SHP77 treated with DMSO at 0.1 percent for 48 hours (cell line): ENCODE measurements at regions not wholly inside any gene's neighbourhood (a gene's known extent, or its start where the extent isn't known, plus 50 kb on each side); places are given as distances from the start of the nearest gene placed in this dataset.
"Not testable (repeated sequence)": the region's sequence is repeated elsewhere in the genome, so short reads cannot be mapped to it uniquely, and the experiment has no call there.

Experiments
- DNase-seq: peaks from one replicate; lab custom pipeline; 2025; lab: John Stamatoyannopoulos, UW

GRCh38 chr20:30508382-30508781, 749.1 kb upstream of the DEFB115 start:
- DNase-seq, result not testable (repeated sequence)

GRCh38 chr20:30511322-30512030, 746.0 kb upstream of the DEFB115 start:
- no peak for DNase-seq

DNA sequence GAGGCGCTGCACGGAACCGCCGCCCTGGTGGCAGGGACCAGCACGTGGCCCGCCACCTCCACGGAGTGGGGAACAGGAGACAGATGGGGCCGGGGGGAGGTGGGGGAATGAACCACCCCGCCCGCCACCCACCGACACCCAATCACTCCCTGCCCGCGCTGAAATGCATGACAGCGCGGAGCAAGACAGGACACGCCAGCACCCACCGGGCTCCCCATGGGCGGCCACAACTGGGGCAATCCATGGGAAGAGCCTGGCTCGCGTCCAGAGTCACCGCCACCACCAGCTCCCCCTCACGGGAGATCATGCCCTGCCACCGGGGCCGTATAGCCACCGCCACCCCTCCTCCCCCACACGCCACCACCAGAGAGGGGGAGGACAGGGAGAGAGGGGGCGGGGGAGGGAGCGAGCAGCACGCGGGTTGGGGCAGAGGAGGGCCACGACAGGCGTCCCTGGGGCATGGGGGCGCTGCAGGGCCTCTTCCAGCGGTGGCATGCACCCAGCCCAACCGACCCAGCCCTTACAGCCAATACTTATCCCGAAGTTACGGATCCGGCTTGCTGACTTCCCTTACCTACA, 744.3 kb upstream of the DEFB115 start:
- DNase-seq, result no peak

DNA sequence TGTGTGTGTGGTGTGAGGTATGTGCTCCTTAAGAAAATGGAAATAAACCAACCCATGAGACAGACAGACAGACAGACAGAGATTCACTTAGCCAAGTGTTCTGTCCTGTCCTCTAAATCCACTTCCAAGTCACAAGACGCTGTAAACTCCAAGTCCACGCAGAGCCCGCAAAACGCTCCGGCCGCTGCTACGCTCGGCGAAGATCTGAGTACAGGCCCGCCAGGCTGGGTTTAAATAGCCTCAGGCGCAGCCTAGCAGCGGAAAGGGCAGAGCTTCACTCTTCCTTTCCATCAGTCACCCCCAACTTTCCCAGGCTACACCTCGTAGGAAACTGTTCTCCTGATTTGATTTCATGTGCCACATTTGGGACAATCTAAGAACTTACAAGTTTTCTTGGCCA, 741.5 kb upstream of the DEFB115 start:
- DNase-seq, result not testable (repeated sequence)

- DNase-seq, result not testable (repeated sequence)
Measured at GRCh38 chr20:30518906-30519305, 738.6 kb upstream of the DEFB115 start.

GRCh38 chr20:30521686-30522415, 735.6 kb upstream of the DEFB115 start:
- not testable (repeated sequence) for DNase-seq

DNA sequence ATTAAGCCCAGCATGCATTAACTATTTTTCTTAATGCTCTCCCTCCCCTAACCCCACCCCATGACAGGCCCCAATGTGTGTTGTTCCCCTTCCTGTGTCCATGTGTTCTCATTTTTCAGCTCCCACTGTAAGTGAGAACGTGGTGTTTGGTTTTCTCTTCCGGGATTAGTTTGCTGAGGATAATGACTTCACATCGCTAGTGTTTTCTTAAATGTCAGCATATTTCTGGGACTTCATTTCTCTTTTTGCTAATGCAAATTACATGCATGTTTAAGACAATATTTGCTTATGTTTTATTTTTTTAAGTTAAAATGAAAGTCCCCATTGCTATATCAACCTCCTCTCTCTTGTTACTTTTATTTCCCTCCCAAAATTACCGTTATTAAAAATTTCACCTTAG, 733.3 kb upstream of the DEFB115 start:
- DNase-seq, result not testable (repeated sequence)

DNA sequence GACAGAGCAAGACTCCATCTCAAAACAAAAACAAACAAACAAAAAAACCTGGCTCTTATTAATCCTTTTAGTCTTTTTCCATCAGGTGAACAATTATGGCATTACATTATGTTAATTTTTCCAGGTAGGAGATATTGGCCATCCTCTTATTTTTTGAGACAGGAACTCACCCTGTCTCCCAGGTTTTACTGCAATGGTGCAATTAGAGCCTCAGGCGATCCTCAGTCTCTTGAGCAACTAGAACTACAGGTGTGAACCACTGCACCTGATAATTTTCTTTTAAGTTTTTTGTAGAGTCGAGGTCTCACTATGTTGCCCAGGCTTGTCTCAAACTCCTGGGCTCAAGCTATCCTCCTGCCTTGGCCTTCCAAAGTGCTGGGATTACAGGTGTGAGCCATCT, 732.7 kb upstream of the DEFB115 start:
- DNase-seq, result not testable (repeated sequence)

GRCh38 chr20:30533653-30534052, 723.8 kb upstream of the DEFB115 start:
- not testable (repeated sequence) for DNase-seq

GRCh38 chr20:30537459-30537858, 720.0 kb upstream of the DEFB115 start:
- not testable (repeated sequence) for DNase-seq

DNA sequence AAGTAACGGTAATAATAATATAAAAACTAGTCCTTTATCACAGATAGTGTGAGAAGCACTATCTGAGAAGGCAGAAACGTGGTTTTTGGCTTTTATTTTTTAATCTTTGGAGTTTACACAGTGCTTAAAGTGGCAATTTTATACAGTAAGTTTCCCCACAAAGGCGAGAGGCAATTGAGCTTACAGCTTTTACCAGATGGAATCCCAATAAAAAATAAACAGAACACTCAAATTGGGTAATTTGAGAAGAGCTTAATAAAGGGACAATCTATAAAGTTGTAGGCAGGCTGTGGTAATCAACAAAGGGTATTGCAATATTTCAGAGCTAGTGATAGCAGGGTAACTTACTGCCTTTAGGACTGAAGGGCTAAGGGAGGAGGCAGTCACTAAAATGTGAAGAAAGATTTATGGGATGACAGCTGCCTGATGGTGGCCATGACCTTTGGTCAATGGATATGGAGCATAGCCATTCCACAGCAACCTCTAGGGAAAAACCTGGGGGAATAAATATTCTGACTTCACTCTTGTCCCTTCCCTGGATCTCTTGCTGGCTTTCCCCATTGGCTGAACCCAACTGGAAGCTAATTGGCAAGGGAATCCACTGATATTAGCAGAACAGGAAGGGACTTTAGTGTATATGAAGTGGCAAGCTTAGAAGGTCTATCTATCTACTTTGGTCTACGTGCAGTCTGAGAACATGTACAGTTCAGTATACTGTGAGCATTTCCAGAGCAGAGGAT, 717.0 kb upstream of the DEFB115 start:
- DNase-seq, result not testable (repeated sequence)

DNA sequence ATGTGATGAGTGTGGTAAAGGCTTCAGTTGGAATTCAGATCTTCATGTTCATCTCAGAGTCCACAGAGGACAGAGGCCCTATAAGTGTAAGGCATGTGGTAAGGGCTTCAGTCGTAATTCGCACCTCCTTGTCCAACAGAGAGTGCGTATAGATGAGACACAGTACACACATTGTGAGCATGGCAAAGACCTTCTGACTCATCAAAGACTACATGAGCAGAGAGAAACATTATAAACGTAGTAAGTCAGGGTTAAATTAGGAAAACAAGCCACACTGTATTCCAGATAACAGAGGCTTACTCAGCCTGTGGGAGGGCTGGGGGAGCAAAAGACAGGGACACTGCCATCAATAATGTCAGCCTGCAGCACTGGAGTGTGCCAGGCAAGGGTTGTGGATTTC, 706.2 kb upstream of the DEFB115 start:
- DNase-seq, result not testable (repeated sequence)

DNA sequence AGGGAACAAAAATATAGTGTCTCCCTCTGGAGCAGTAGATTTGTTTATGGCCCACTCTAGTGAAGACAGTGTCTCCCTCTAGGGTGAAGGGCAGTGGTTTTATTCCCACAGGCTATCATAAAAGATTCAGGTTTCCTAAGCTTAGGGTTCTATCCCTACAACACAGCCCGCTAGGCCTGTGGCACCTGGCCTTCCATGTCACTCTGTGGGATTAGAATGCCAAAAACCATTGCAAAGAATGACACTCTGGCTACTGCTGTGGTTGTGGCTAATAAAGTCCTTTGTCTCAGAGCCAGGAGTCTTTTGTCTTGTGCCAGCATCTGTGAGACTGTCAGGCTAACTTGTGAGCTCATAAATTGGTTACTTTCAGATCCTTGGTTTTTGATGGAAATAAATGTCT, 700.7 kb upstream of the DEFB115 start:
- DNase-seq, result not testable (repeated sequence)

DNA sequence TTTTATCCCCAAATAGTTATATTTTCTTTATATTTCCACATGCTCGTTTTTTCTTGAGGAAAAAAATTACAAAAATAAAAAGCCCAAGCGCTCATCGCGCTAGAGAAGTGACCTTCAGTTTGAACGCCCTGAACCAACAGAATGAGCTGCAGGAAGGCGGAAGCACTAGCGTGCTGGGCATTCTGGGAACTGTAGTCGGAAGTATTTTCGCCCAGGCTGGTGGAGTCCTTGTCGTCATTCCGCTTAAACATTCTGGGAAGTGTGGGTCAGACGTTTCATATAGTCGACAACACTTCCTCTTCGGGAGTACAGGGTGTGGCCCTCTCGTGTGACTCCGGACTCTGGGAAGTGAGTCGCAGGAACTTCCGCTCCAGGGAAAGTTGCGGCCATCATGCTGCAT, 692.4 kb upstream of the DEFB115 start:
- not testable (repeated sequence) for DNase-seq

- not testable (repeated sequence) for DNase-seq
Measured at GRCh38 chr20:30569867-30570266, 687.6 kb upstream of the DEFB115 start.

DNA sequence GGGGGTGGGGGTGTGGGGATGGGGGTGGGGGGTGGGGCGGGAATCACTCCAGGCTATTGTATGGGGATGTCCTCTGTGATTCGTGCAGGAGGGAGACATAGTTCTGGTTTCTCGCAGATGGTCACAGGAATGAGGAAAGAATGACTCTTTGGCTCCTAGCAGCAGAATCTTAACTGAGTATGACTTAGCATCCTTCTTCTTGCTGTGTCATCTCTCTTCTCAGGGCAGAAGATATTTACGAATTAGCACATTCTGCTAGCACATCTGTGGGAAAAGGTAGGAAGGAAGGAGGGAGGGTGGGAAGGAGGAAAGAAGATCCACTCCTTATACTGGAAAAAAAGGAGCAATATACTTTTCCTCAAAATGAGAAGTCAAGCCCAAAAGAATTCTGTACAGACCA, 686.8 kb upstream of the DEFB115 start:
- not testable (repeated sequence) for DNase-seq

- DNase-seq, result not testable (repeated sequence)
Measured at GRCh38 chr20:30574337-30574736, 683.1 kb upstream of the DEFB115 start.

GRCh38 chr20:30579069-30579468, 678.4 kb upstream of the DEFB115 start:
- DNase-seq, result peak; percentile 24

DNA sequence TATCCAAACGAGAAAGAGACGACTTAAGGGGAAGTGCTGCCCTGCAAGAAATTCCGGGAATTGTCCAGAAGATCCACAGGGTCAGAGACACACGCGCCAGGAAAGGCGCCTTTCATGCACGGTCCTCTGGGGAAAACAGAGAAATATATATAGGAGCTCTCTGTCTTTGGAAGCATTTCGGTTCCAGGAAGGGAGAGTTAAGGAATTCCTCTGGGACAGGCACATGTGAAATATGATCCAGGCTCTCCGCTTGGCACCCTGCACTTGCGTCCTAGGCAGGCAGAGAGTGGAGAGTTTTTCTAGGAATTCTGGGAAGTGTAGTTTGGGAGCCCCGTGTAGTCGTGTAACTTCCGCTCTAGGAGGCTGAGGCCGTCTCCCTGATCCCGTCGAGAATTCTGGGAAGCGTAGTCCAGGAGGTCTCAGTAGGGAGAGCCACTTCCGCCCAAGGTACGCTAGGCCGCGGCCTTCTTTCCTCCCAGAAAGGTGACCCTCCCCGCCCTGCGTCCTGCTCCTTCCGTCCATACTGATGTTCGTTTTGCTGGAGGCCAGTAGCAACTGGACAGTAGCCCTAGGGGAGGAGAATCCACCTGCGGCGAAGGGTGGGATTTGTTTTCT, 677.5 kb upstream of the DEFB115 start:
- DNase-seq, result peak; percentile 96

DNA sequence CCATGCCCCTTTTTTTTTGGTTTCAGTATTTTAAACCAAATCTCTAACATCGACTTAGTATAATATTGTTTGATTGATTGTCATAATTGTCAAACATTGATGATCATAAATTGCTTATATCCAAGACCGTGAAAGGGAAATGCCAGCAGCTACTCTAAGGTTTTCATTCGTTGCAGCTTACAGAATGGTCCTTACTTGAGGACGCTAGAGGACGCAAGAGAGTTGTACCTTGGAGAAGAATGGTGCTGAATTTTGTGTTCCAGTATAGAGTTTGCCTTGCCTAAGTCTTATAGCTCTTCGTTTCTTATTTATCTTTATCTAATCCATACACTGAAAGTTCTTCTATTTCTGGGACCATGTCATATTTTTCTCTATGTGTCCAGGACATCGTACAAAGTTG, 675.6 kb upstream of the DEFB115 start:
- DNase-seq, result peak; percentile 58

- DNase-seq, result not testable (repeated sequence)
Measured at GRCh38 chr20:30584403-30584802, 673.1 kb upstream of the DEFB115 start.
